ENCODE measurements at regions not wholly inside any gene's neighbourhood (a gene's known extent, or its start where the extent isn't known, plus 50 kb on each side); places are given as distances from the start of the nearest gene placed in this dataset.

DNA sequence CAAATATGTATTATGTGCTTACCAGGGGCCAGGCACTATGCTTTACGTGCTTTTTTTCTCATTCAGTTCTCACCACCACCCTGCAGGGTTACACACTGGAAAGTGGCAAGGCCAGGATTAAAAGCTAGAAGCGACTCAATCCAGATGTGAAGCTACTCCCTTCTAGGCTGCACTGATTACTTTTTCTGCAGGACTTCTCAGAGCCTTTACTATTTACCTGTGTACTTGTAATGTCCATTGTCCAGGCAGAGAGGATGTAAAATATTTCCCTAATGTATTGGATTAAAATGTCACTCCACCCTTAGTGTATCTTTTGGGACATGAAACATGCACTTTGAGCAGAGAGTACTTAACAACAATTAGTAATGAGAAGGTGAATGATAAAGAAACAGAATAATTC lies 287.5 kb upstream of the EEF2KMT start:
- Histone ChIP-seq H3K36me3 (ENCODE audit: control insufficient read depth in 1 of 2, insufficient read depth in 2 of 2, low read length in 2 of 2) (no peaks in the 10 kb centered on the region), H2BK5ac (ENCODE audit: low read depth, low read length, poor library complexity) (no peak overlapping the region), H2BK120ac (ENCODE audit: insufficient read depth, low read length, poor library complexity) (no peak overlapping the region), H2AK5ac (ENCODE audit: low read length) (no peak overlapping the region), H3K9me3 (ENCODE audit: insufficient read depth, low read depth, low read length) (peaks cover 4% of the 10 kb centered on the region), H3K9ac (ENCODE audit: low read length) (no peak overlapping the region), H2BK12ac (ENCODE audit: low read length) (no peak overlapping the region), H3K79me2 (ENCODE audit: control insufficient read depth, insufficient read depth, low read length, poor library complexity) (no peaks in the 10 kb centered on the region), H3K14ac (ENCODE audit: low read length) (no peak overlapping the region), H3K27ac (ENCODE audit: low read depth, low read length) (no peak overlapping the region), H4K12ac (ENCODE audit: low read depth, low read length) (no peak overlapping the region), H3K18ac (ENCODE audit: low read length) (no peak overlapping the region), H3K79me1 (ENCODE audit: low read length) (no peaks in the 10 kb centered on the region), H3K27me3 (ENCODE audit: insufficient read depth, low read length) (no peaks in the 10 kb centered on the region), H2AFZ (ENCODE audit: insufficient read depth, low read length, poor library complexity) (no peak overlapping the region), H3K4me2 (ENCODE audit: low read length) (no peak overlapping the region), H3K23ac (ENCODE audit: low read length) (no peak overlapping the region), H3K4me1 (ENCODE audit: control insufficient read depth in 1 of 2, insufficient read depth in 2 of 2, low read length in 2 of 2) (no peaks in the 10 kb centered on the region), H3K4ac (ENCODE audit: low read depth, low read length) (no peak overlapping the region), H4K8ac (ENCODE audit: low read depth, low read length) (no peak overlapping the region), H3K4me3 (ENCODE audit: low read depth, low read length) (no peak overlapping the region), H4K91ac (ENCODE audit: low read depth, low read length) (no peak overlapping the region)
- no peak for DNase-seq
- whole genome bisulfite sequencing (ENCODE audit: extremely low coverage, insufficient coverage, insufficient read length), result no CpG with 5 or more reads among the region's 2 CpGs

DNA sequence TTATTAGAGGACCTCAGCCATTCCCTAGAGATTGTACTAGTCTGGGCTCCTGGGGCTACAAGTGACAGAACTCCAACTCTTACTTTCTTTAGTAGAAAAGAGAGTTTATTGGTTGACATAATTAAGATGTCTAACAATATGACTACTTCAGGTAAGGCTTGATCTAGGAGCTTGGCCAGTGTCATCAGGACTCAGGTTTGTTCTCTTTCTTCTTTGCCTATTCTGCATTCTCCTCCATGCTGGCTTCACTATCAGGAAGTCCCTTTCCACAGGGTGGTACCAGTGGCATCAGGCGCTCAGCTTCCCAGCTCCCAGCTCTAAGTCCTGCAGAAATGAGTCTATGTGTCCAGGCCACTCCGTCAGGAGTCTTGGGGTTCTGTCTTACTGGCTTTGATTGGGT lies 286.1 kb upstream of the EEF2KMT start:
- no peak for DNase-seq
- Histone ChIP-seq H3K4me1 (ENCODE audit: control insufficient read depth in 1 of 2, insufficient read depth in 2 of 2, low read length in 2 of 2) (no peaks in the 10 kb centered on the region), H3K14ac (ENCODE audit: low read length) (no peak overlapping the region), H3K27ac (ENCODE audit: low read depth, low read length) (no peak overlapping the region), H3K4me2 (ENCODE audit: low read length) (no peak overlapping the region), H2BK12ac (ENCODE audit: low read length) (no peak overlapping the region), H2AFZ (ENCODE audit: insufficient read depth, low read length, poor library complexity) (no peak overlapping the region), H4K12ac (ENCODE audit: low read depth, low read length) (no peak overlapping the region), H2BK5ac (ENCODE audit: low read depth, low read length, poor library complexity) (no peak overlapping the region), H4K8ac (ENCODE audit: low read depth, low read length) (no peak overlapping the region), H3K9me3 (ENCODE audit: insufficient read depth, low read depth, low read length) (peaks cover 4% of the 10 kb centered on the region), H3K4ac (ENCODE audit: low read depth, low read length) (no peak overlapping the region), H3K79me2 (ENCODE audit: control insufficient read depth, insufficient read depth, low read length, poor library complexity) (no peaks in the 10 kb centered on the region), H3K27me3 (ENCODE audit: insufficient read depth, low read length) (no peaks in the 10 kb centered on the region), H3K36me3 (ENCODE audit: control insufficient read depth in 1 of 2, insufficient read depth in 2 of 2, low read length in 2 of 2) (no peaks in the 10 kb centered on the region), H3K4me3 (ENCODE audit: low read depth, low read length) (no peak overlapping the region), H3K9ac (ENCODE audit: low read length) (no peak overlapping the region), H2BK120ac (ENCODE audit: insufficient read depth, low read length, poor library complexity) (no peak overlapping the region), H3K23ac (ENCODE audit: low read length) (no peak overlapping the region), H2AK5ac (ENCODE audit: low read length) (no peak overlapping the region), H3K18ac (ENCODE audit: low read length) (no peak overlapping the region), H4K91ac (ENCODE audit: low read depth, low read length) (no peak overlapping the region), H3K79me1 (ENCODE audit: low read length) (no peaks in the 10 kb centered on the region)
- no CpG with 5 or more reads among the region's 2 CpGs for WGBS (ENCODE audit: extremely low coverage, insufficient coverage, insufficient read length)

DNA sequence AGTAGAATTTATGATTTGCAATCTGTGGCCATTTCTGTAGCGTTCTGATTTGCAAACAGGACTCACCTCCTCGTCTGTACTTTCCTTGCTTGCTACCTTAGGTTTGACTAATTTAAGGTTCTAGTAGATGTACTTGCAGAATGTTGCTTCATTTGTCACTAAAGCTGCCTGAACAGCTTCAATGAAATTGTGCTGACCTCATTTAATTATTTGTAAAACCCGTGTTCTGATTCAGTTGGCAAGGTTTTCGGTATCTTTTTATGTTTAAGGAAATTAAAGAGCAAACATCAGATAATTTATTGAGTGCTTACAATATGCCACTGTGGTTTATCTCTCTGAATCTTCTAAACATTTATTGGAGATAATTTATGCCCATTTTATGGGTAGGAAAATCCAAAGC lies 284.9 kb upstream of the EEF2KMT start:
- no CpG with 5 or more reads among the region's 4 CpGs for WGBS (ENCODE audit: extremely low coverage, insufficient coverage, insufficient read length)
- H2AFZ ChIP-seq (ENCODE audit: insufficient read depth, low read length, poor library complexity), result no peak overlapping the region

DNA sequence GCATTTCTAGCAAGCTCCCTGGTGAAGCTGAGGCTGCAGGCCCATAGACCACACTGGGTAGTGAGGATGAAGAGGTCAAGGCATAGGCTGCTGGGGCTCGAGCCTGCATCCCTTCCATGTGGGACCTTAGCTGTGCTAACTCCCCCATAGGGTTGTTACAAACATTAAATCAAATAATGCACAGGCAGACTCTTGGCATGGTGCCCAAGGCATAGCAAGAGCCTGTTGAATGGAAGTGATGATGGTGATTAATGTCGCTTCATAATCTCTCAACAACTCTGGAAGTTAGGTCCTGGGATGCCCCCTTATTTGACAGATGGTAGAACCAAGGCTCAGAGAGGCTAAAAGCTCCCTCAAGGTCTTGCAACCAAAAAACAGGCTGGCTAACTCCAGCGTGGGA lies 283.9 kb upstream of the EEF2KMT start:
- Histone ChIP-seq H3K23ac (ENCODE audit: low read length) (no peak overlapping the region), H3K4me1 (ENCODE audit: control insufficient read depth in 1 of 2, insufficient read depth in 2 of 2, low read length in 2 of 2) (no peaks in the 10 kb centered on the region), H2BK5ac (ENCODE audit: low read depth, low read length, poor library complexity) (no peak overlapping the region), H3K9me3 (ENCODE audit: insufficient read depth, low read depth, low read length) (peaks cover 2% of the 10 kb centered on the region), H4K91ac (ENCODE audit: low read depth, low read length) (no peak overlapping the region), H4K12ac (ENCODE audit: low read depth, low read length) (no peak overlapping the region), H4K8ac (ENCODE audit: low read depth, low read length) (no peak overlapping the region), H3K14ac (ENCODE audit: low read length) (no peak overlapping the region), H3K18ac (ENCODE audit: low read length) (no peak overlapping the region), H3K4me2 (ENCODE audit: low read length) (no peak overlapping the region), H2BK12ac (ENCODE audit: low read length) (no peak overlapping the region), H2AK5ac (ENCODE audit: low read length) (no peak overlapping the region), H3K9ac (ENCODE audit: low read length) (no peak overlapping the region), H3K36me3 (ENCODE audit: control insufficient read depth in 1 of 2, insufficient read depth in 2 of 2, low read length in 2 of 2) (no peaks in the 10 kb centered on the region), H3K79me2 (ENCODE audit: control insufficient read depth, insufficient read depth, low read length, poor library complexity) (no peaks in the 10 kb centered on the region), H3K4ac (ENCODE audit: low read depth, low read length) (no peak overlapping the region), H2AFZ (ENCODE audit: insufficient read depth, low read length, poor library complexity) (no peak overlapping the region), H3K4me3 (ENCODE audit: low read depth, low read length) (no peak overlapping the region), H3K27me3 (ENCODE audit: insufficient read depth, low read length) (no peaks in the 10 kb centered on the region), H2BK120ac (ENCODE audit: insufficient read depth, low read length, poor library complexity) (no peak overlapping the region), H3K79me1 (ENCODE audit: low read length) (no peaks in the 10 kb centered on the region), H3K27ac (ENCODE audit: low read depth, low read length) (no peak overlapping the region)
- DNase-seq, result no peak
- WGBS (ENCODE audit: extremely low coverage, insufficient coverage, insufficient read length), result no CpG with 5 or more reads among the region's 3 CpGs

More for the DNA sequence above, 284.9 kb upstream of the EEF2KMT start:
- H3K4me3 ChIP-seq (ENCODE audit: low read depth, low read length), result no peak overlapping the region
- no peak overlapping the region for H4K12ac ChIP-seq (ENCODE audit: low read depth, low read length)
- DNase-seq, result no peak
- no peaks in the 10 kb centered on the region for H3K79me1 ChIP-seq (ENCODE audit: low read length)
- H2BK120ac ChIP-seq (ENCODE audit: insufficient read depth, low read length, poor library complexity), result no peak overlapping the region
- no peak overlapping the region for H2BK12ac ChIP-seq (ENCODE audit: low read length)
- H3K4me1 ChIP-seq (ENCODE audit: control insufficient read depth in 1 of 2, insufficient read depth in 2 of 2, low read length in 2 of 2), result no peaks in the 10 kb centered on the region
- no peak overlapping the region for H4K91ac ChIP-seq (ENCODE audit: low read depth, low read length)
- peaks cover 3% of the 10 kb centered on the region for H3K9me3 ChIP-seq (ENCODE audit: insufficient read depth, low read depth, low read length)
- no peak overlapping the region for H3K9ac ChIP-seq (ENCODE audit: low read length)
- no peak overlapping the region for H3K23ac ChIP-seq (ENCODE audit: low read length)
- no peak overlapping the region for H3K4ac ChIP-seq (ENCODE audit: low read depth, low read length)
- H3K36me3 ChIP-seq (ENCODE audit: control insufficient read depth in 1 of 2, insufficient read depth in 2 of 2, low read length in 2 of 2), result no peaks in the 10 kb centered on the region
- no peak overlapping the region for H3K27ac ChIP-seq (ENCODE audit: low read depth, low read length)
- no peak overlapping the region for H2AK5ac ChIP-seq (ENCODE audit: low read length)
- H3K14ac ChIP-seq (ENCODE audit: low read length), result no peak overlapping the region
- no peaks in the 10 kb centered on the region for H3K79me2 ChIP-seq (ENCODE audit: control insufficient read depth, insufficient read depth, low read length, poor library complexity)
- no peak overlapping the region for H2BK5ac ChIP-seq (ENCODE audit: low read depth, low read length, poor library complexity)
- H3K4me2 ChIP-seq (ENCODE audit: low read length), result no peak overlapping the region
- no peak overlapping the region for H3K18ac ChIP-seq (ENCODE audit: low read length)
- H4K8ac ChIP-seq (ENCODE audit: low read depth, low read length), result no peak overlapping the region
- no peaks in the 10 kb centered on the region for H3K27me3 ChIP-seq (ENCODE audit: insufficient read depth, low read length)
